Stimulated activated naive CD8-positive, alpha-beta T cell treated with anti-CD3 and anti-CD28 coated beads, Interleukin-15, Interleukin-2, amounts not matched to agents 100 ng/mL and 50 ng/mL, for 24 hours (primary cell): ENCODE measurements at regions not wholly inside any gene's neighbourhood (a gene's known extent, or its start where the extent isn't known, plus 50 kb on each side); places are given as distances from the start of the nearest gene placed in this dataset.

Experiments used
- H3K27ac Mint-ChIP-seq: one replicate; pipeline ENCODE4 v1.8.0; 2021; ENCODE audit warnings: mild to moderate bottlenecking, mixed read lengths
- H3K27me3 Mint-ChIP-seq: one replicate; pipeline ENCODE4 v1.8.0; 2021; ENCODE audit warnings: mixed read lengths
- H3K36me3 Mint-ChIP-seq: one replicate; pipeline ENCODE4 v1.8.0; 2021; ENCODE audit warnings: low read depth, mixed read lengths
- H3K4me1 Mint-ChIP-seq: one replicate; pipeline ENCODE4 v1.8.0; 2021; ENCODE audit warnings: low read depth, mixed read lengths
- H3K4me3 Mint-ChIP-seq: one replicate; pipeline ENCODE4 v1.8.0; 2021; ENCODE audit warnings: mild to moderate bottlenecking, mixed read lengths
- H3K9me3 Mint-ChIP-seq: one replicate; pipeline ENCODE4 v1.8.0; 2021; ENCODE audit warnings: mixed read lengths

DNA sequence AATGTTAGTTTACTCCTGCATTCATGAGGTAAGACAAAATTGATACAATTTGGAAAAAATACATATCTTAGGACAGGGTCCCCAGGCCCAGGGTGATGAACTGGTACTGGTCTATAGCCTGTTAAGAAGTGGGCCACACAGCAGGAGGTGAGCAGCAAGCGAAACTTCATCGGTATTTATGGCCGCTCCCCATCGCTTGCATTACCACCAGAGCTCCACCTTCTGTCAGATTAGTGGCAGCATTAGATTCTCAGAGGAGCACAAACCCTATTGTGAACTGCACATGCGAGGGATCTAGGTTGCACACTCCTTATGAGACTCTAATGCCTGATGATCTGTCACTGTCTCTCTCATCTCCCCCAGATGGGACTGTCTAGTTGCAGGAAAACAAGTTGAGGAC, 880.6 kb downstream of the MCTP2 start:
- Mint-ChIP-seq H3K36me3 (no peaks in the 10 kb centered on the region), H3K27me3 (no peaks in the 10 kb centered on the region), H3K4me3 (no peak overlapping the region), H3K4me1 (no peaks in the 10 kb centered on the region), H3K9me3 (no peaks in the 10 kb centered on the region), H3K27ac (no peak overlapping the region)

GRCh38 chr15:95113041-95113440, 881.7 kb downstream of the MCTP2 start:
- Mint-ChIP-seq H3K4me3 (no peak overlapping the region), H3K9me3 (no peaks in the 10 kb centered on the region), H3K4me1 (no peaks in the 10 kb centered on the region), H3K27ac (no peak overlapping the region), H3K27me3 (no peaks in the 10 kb centered on the region), H3K36me3 (no peaks in the 10 kb centered on the region)

GRCh38 chr15:95119041-95119610, 887.8 kb downstream of the MCTP2 start:
- Mint-ChIP-seq H3K9me3 (peaks cover 3% of the 10 kb centered on the region), H3K36me3 (no peaks in the 10 kb centered on the region), H3K27ac (no peak overlapping the region), H3K27me3 (no peaks in the 10 kb centered on the region), H3K4me1 (no peaks in the 10 kb centered on the region), H3K4me3 (no peak overlapping the region)

DNA sequence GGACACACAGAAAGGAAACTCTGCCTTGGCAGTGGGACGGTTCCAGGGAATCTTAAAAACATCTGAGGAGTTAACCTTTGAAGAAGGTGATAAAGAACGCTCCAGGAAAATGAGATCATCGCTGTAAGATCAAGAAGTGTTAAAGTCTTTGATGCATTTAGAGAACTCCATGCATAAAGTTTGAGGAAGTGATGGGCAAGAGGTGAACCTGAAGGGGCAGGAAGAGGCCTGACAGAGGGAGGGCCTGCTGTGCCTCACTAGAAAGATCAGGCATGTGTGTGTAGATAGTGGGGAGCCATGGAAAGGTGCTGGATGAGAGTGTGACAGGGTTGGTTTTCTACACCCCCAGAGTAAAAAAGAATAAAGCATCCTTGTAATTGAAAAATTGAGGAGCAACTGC, 889.2 kb downstream of the MCTP2 start:
- H3K4me3 Mint-ChIP-seq = no peak overlapping the region
- H3K27me3 Mint-ChIP-seq = no peaks in the 10 kb centered on the region
- no peak overlapping the region for H3K27ac Mint-ChIP-seq
- no peaks in the 10 kb centered on the region for H3K4me1 Mint-ChIP-seq
- H3K36me3 Mint-ChIP-seq = no peaks in the 10 kb centered on the region
- peaks cover 3% of the 10 kb centered on the region for H3K9me3 Mint-ChIP-seq

GRCh38 chr15:95121191-95121590, 889.8 kb downstream of the MCTP2 start:
- Mint-ChIP-seq H3K4me3 (no peak overlapping the region), H3K36me3 (no peaks in the 10 kb centered on the region), H3K27me3 (no peaks in the 10 kb centered on the region), H3K27ac (no peak overlapping the region), H3K4me1 (no peaks in the 10 kb centered on the region), H3K9me3 (peaks cover 3% of the 10 kb centered on the region)

- H3K27me3 Mint-ChIP-seq = peaks cover 6% of the 10 kb centered on the region
- no peaks in the 10 kb centered on the region for H3K4me1 Mint-ChIP-seq
- H3K4me3 Mint-ChIP-seq = no peak overlapping the region
- H3K36me3 Mint-ChIP-seq = no peaks in the 10 kb centered on the region
- H3K27ac Mint-ChIP-seq = no peak overlapping the region
- H3K9me3 Mint-ChIP-seq = peaks cover 3% of the 10 kb centered on the region
These were observed 894.4 kb downstream of the MCTP2 start for GRCh38 chr15:95125803-95126202.

DNA sequence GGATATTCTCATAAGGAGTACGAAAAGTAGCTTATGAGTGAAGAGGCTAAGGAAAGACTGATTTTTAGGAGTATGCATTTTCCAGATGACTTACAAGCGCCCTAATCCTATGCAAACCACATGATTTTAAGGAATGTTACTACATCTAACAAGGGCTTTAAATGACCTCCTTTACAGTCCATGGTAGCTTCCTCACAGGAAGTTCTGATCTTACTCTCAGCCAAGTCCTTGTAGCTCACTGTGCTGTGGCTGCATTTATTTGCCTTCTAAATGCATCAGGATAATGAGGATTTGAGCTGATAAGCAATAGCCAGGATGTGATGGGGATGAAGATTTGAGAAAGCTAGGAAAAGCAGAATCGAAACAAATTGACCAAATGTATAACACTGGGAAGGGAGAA, 896.0 kb downstream of the MCTP2 start:
- Mint-ChIP-seq H3K9me3 (no peaks in the 10 kb centered on the region), H3K4me3 (no peak overlapping the region), H3K4me1 (no peaks in the 10 kb centered on the region), H3K36me3 (no peaks in the 10 kb centered on the region), H3K27ac (no peak overlapping the region), H3K27me3 (peaks cover 6% of the 10 kb centered on the region)

- no peaks in the 10 kb centered on the region for H3K36me3 Mint-ChIP-seq
- no peaks in the 10 kb centered on the region for H3K9me3 Mint-ChIP-seq
- no peak overlapping the region for H3K4me3 Mint-ChIP-seq
- H3K27me3 Mint-ChIP-seq = peaks cover 6% of the 10 kb centered on the region
- H3K4me1 Mint-ChIP-seq = no peaks in the 10 kb centered on the region
- no peak overlapping the region for H3K27ac Mint-ChIP-seq
These were observed 898.2 kb downstream of the MCTP2 start for GRCh38 chr15:95129574-95129973.

DNA sequence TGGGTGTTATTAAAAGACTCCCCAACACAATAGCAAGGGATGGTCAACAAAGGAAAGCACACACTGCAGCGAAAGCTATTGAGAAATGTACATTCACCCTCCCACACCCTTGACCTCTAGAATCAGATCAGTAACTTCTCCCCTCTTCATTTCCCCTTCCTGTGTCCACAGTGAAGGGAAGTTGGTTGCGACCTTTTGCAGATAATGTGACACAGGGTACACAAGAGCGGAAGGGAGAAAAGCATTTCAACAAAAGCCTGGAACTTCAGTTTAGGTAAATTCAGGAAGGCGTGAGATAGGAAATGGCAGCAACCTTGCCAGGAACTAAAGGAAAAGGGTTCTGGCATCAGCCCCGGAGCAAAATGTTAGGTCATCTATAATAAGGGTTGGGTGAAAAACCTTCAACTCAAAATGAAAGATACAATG, 899.8 kb downstream of the MCTP2 start:
- H3K27me3 Mint-ChIP-seq = peaks cover 11% of the 10 kb centered on the region

DNA sequence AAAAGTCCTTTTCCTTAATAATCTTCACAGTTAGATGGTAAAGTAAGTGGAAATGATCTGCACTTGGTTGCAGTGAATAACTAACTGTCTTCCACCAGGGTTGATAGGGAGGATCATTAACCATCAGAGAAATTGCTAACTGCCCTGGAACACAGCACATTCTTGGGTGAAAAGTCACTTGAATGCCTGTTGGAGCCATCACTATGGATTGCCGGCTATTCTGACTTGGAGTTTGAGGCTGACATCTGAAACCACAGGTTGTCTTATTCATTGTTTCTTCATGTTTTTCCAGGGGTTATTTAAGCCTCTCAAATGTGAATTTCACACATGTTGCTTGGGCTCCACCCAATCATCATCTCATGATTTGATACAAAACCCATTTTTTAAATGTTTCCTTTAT, 901.4 kb downstream of the MCTP2 start:
- Mint-ChIP-seq H3K27ac (no peak overlapping the region), H3K4me3 (no peak overlapping the region), H3K36me3 (no peaks in the 10 kb centered on the region), H3K27me3 (peaks cover 11% of the 10 kb centered on the region), H3K9me3 (peaks cover 12% of the 10 kb centered on the region), H3K4me1 (no peaks in the 10 kb centered on the region)

More for the DNA sequence above, 899.8 kb downstream of the MCTP2 start:
- Mint-ChIP-seq H3K36me3 (no peaks in the 10 kb centered on the region), H3K4me1 (no peaks in the 10 kb centered on the region), H3K4me3 (no peak overlapping the region), H3K9me3 (peaks cover 3% of the 10 kb centered on the region), H3K27ac (no peak overlapping the region)

DNA sequence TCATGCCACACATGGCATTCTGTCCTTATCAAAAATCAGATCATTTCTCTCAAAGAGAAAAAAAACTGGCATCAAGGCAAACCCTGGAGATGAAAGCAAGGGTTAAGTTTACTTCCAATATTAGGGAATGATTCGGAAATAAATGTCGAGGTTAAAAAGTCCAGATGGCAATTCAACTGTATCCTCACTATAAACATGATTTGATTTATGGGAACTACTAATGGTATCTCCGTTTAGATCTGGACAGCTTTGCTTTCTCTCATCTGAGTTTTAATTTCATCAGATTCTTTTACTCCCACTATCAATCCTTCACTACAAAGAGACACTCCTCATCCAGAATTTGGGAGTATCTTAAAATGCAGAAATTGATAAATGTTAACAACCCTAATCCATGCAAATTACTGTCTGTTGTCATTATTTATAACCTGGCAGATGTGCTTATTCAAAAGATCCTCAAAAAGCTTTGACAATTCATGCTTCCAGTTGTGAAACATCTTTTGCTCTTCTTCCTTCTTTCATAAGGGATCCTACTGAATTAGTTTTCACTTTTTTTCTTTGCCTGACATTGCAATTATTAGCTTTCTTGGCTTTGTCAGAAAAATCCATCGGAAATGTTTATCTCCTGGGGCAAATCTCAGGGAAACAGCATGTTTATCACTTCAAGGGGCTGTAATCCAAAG, 903.2 kb downstream of the MCTP2 start:
- Mint-ChIP-seq H3K4me3 (no peak overlapping the region), H3K27me3 (peaks cover 11% of the 10 kb centered on the region), H3K4me1 (no peaks in the 10 kb centered on the region), H3K27ac (no peak overlapping the region), H3K36me3 (no peaks in the 10 kb centered on the region), H3K9me3 (peaks cover 12% of the 10 kb centered on the region)

DNA sequence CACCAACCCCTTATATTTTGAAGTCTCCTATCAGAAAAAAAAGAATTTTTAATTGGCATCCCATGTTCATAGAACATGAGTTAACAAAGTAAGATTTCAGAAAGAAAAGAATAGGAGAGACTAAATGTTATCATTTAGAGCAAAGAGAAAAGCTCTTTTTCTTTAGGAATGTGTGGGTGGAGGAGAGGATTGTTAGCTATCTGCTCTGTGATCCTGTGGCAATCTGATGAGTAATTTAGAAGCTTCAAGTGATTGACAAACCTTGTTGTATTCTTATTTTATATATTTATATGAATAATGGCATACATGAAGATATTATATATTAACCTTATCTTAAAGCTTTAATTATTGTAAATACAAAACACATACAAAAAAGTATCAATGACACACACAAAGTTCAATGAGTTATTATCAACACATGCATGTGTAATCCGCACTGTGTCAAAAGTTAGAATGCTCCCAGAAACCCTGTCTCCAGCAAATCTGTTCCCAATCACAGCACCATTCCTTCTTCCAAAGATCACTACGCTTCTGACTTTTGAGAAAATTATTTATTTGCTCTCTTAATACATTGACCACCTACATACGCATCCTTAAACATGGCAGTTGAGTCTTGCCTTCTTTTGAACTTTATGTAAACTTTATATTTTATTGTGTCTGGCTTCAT, 907.4 kb downstream of the MCTP2 start:
- Mint-ChIP-seq H3K9me3 (peaks cover 12% of the 10 kb centered on the region), H3K27me3 (peaks cover 5% of the 10 kb centered on the region), H3K4me1 (no peaks in the 10 kb centered on the region), H3K36me3 (no peaks in the 10 kb centered on the region), H3K4me3 (no peak overlapping the region), H3K27ac (no peak overlapping the region)

GRCh38 chr15:95141486-95141885, 910.1 kb downstream of the MCTP2 start:
- H3K4me3 Mint-ChIP-seq = no peak overlapping the region
- no peaks in the 10 kb centered on the region for H3K27me3 Mint-ChIP-seq
- H3K9me3 Mint-ChIP-seq = peaks cover 5% of the 10 kb centered on the region
- no peaks in the 10 kb centered on the region for H3K36me3 Mint-ChIP-seq
- no peaks in the 10 kb centered on the region for H3K4me1 Mint-ChIP-seq
- H3K27ac Mint-ChIP-seq = no peak overlapping the region

DNA sequence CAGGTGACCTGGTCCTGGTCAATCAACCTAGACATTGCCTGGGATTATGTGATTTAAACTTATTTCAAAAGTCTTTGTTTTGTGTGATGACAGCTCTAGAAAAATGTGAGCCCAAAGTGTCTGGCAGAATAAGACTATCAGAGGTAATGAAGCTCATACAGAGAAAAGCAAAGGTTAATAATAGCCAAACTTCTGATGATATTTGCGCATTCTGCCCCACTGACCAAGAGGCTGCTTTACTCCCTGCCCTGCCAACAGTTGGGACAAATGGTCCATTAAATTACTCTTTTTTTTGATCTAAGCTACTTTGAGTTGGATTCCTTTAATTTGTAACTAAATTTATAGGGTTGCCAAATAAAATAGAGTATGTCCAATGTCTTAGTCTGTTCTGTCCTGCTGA, 911.2 kb downstream of the MCTP2 start:
- Mint-ChIP-seq H3K9me3 (no peaks in the 10 kb centered on the region), H3K4me1 (no peaks in the 10 kb centered on the region), H3K27me3 (no peaks in the 10 kb centered on the region), H3K36me3 (no peaks in the 10 kb centered on the region), H3K4me3 (no peak overlapping the region), H3K27ac (no peak overlapping the region)

DNA sequence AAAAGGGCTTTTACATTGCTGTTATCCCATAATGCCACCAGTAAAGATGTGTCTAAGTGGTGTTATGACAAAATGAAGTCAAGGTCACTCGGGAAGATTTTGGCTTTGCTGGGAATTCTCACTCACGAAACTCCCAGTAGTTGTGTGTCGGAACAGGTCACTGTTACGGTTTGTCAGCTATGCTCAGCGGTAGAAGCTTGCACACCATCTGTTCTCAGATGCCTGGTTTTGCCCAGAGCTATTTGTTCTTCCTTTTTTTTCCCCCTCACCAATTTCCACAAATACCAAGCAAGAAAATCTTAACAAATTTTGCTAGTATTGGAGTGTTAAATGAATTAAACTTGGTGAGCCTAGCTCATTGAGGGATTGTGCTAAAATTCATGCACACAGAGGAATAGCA, 915.1 kb downstream of the MCTP2 start:
- H3K4me1 Mint-ChIP-seq = no peaks in the 10 kb centered on the region
- H3K9me3 Mint-ChIP-seq = peaks cover 7% of the 10 kb centered on the region
- no peak overlapping the region for H3K27ac Mint-ChIP-seq
- H3K4me3 Mint-ChIP-seq = no peak overlapping the region
- no peaks in the 10 kb centered on the region for H3K27me3 Mint-ChIP-seq
- no peaks in the 10 kb centered on the region for H3K36me3 Mint-ChIP-seq
